ENCODE measurements at regions not wholly inside any gene's neighbourhood (a gene's known extent, or its start where the extent isn't known, plus 50 kb on each side); places are given as distances from the start of the nearest gene placed in this dataset.

GRCh38 chr14:34138175-34138574 is 187.3 kb upstream of the EGLN3 start:
- DNase-seq (ENCODE audit: low read depth in 1 of 2, low spot score in 1 of 2) (peak in 1 of 2 experiments; percentile 24), ATAC-seq (no peak; a peak in 1 of 6 replicates), FAIRE-seq (no peak)
- TF ChIP-seq GATA3 (IDR thresholded peaks at IDR 0.05; ENCODE audit: borderline replicate concordance): peak; percentile 32; the same call in 1 of the 2 replicates
- TF ChIP-seq, protein P1, sequence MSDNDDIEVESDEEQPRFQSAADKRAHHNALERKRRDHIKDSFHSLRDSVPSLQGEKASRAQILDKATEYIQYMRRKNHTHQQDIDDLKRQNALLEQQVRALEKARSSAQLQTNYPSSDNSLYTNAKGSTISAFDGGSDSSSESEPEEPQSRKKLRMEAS (IDR thresholded peaks at IDR 0.05): no peak
- Histone ChIP-seq H3K4me1 (peaks cover 14% of the 10 kb centered on the region), H3K4me2 (no peak overlapping the region), H3K9me3 (peaks cover 3% of the 10 kb centered on the region; the same call in 1 of the 3 replicates), H3K27ac (no peak overlapping the region), H3K4me3 (no peak overlapping the region)
- POLR2A ChIA-PET: no interaction called here
- CTCF ChIA-PET: interaction anchor here (0.9 to 1.2 kb wide), 2 partner anchors 25 to 39 kb away, joined by 3 to 4 read pairs; no protein-coding TSS in a partner anchor
- 45% methylated on average over 4 of the region's 4 CpGs for WGBS (ENCODE audit: missing lambda C conversion rate)

DNA sequence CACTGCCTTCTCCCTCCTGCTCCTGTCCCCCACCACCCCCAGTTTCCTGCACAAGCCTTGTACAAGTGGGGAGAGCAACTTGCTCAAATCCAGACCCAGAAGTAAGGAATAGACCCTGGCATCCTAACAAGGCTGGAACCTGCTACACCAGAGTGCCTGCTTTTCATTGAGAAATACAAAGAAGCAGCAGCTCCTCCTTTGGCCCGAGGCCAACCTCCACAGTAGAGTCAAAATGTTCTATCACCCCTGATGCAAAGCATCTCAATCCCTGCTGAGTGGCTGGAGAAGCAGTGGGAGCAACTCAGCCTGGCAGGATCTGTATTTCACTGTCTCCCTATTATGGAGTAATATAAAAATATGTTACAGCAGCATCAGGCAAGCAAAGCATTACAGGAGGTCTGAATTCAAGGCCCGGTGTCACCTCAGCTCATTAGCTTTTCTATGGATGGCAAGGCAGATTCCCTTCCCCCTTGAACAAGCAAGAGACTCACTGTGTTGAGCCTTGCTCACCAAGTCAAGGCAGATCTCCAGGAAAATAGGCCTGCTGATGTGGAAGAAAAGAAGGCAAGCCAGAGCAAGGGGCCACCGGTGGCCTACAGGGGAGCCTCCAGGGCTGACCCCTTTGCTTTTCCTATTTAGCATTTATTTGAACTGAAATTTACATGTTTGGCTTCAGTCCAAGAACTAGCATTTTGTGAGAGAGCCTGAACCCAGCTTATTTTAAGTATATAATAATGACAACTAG is 186.3 kb upstream of the EGLN3 start:
- ChIA-PET POLR2A (no interaction called here), CTCF (interaction anchor here (0.7 to 0.9 kb wide), 2 partner anchors 24 to 39 kb away, joined by 3 read pairs; no protein-coding TSS in a partner anchor)
- no peak overlapping the region for H3K27ac ChIP-seq
- ATAC-seq (no peak), DNase-seq (ENCODE audit: low read depth in 1 of 2, low spot score in 1 of 2) (no peak), FAIRE-seq (no peak)
- no peak for TF ChIP-seq NFE2L2 (conservative IDR thresholded peaks at IDR 0.05; ENCODE audit: low read length)
- no peak for TF ChIP-seq TP53 (CRISPR knock-in tag; IDR thresholded peaks at IDR 0.05)
- TF ChIP-seq, protein P2, sequence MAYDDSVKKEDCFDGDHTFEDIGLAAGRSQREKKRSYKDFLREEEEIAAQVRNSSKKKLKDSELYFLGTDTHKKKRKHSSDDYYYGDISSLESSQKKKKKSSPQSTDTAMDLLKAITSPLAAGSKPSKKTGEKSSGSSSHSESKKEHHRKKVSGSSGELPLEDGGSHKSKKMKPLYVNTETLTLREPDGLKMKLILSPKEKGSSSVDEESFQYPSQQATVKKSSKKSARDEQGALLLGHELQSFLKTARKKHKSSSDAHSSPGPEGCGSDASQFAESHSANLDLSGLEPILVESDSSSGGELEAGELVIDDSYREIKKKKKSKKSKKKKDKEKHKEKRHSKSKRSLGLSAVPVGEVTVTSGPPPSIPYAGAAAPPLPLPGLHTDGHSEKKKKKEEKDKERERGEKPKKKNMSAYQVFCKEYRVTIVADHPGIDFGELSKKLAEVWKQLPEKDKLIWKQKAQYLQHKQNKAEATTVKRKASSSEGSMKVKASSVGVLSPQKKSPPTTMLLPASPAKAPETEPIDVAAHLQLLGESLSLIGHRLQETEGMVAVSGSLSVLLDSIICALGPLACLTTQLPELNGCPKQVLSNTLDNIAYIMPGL (CRISPR knock-in tag; IDR thresholded peaks at IDR 0.05; ENCODE audit: borderline replicate concordance): no peak
- TF ChIP-seq HEYL (CRISPR knock-in tag; IDR thresholded peaks at IDR 0.05): no peak
- no peak for TF ChIP-seq SREBF2 (IDR thresholded peaks at IDR 0.05)
- TF ChIP-seq NPAS2 (CRISPR knock-in tag; IDR thresholded peaks at IDR 0.05; ENCODE audit: borderline replicate concordance): no peak
- H3K9me3 ChIP-seq: peaks cover under 1% of the 10 kb centered on the region; the same call in 1 of the 3 replicates
- peaks cover 14% of the 10 kb centered on the region for H3K4me1 ChIP-seq
- WGBS (ENCODE audit: missing lambda C conversion rate): 34% methylated on average over 3 of the region's 3 CpGs
- no peak overlapping the region for H3K4me2 ChIP-seq
- H3K4me3 ChIP-seq: no peak overlapping the region

DNA sequence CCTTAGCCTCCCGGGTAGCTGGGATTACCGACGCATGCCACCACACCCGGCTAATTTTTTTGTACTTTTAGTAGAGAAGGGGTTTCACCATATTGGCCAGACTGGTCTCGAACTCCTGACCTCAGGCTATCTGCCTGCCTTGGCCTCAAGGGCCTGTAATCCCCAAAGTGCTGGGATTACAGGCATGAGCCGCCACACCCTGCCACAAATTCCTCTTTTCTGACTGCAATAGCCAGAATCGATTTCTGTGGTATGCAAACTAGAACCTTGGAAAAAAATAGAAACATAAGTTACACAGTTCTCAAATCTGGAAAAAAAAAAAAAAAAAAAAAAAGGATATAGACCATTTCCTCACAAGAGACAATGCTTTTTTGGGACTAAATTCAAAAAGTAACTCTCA is 184.6 kb upstream of the EGLN3 start:
- DNase-seq (ENCODE audit: low read depth in 1 of 2, low spot score in 1 of 2) (no peak), FAIRE-seq (no peak), ATAC-seq (no peak)
- Histone ChIP-seq H3K4me3 (no peak overlapping the region), H3K4me2 (no peak overlapping the region), H3K4me1 (peaks cover 14% of the 10 kb centered on the region), H3K27ac (no peak overlapping the region), H3K9me3 (no peaks in the 10 kb centered on the region)
- POLR2A ChIA-PET: no interaction called here
- TF ChIP-seq ZNF302 (CRISPR knock-in tag; IDR thresholded peaks at IDR 0.05): no peak
- TF ChIP-seq EP300 (IDR thresholded peaks at IDR 0.05): no peak
- 66% methylated on average over 7 of the region's 7 CpGs for WGBS (ENCODE audit: missing lambda C conversion rate)
- CTCF ChIA-PET: no interaction called here

DNA sequence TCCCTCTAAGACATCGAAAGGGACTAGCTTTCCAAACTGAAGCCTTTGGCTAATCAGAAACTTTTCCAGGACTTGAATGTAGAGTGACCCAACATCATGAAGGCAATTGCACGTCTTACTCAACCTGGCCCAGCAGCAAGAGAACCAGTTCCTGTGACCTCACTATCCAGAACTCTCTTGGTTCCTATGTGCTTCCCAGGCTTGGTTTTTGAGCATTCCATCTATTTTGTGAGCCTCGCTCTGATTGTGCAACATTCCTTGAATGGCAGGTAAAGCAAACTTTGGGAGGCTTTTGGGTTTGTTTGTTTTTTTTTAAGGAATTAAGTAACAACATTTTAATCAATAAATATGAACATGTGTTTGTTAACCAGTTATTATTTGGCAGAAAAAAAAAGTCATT is 183.6 kb upstream of the EGLN3 start:
- Histone ChIP-seq H3K4me1 (peaks cover 5% of the 10 kb centered on the region), H3K4me3 (no peak overlapping the region), H3K27ac (no peak overlapping the region), H3K4me2 (no peak overlapping the region), H3K9me3 (no peaks in the 10 kb centered on the region)
- 85% methylated on average over 3 of the region's 3 CpGs for WGBS (ENCODE audit: missing lambda C conversion rate)
- DNase-seq (ENCODE audit: low read depth in 1 of 2, low spot score in 1 of 2): no peak
- no peak for FAIRE-seq
- CTCF ChIA-PET: no interaction called here
- POLR2A ChIA-PET: no interaction called here
- no peak for ATAC-seq
- TF ChIP-seq, protein P2 (CRISPR knock-in tag; IDR thresholded peaks at IDR 0.05; ENCODE audit: borderline replicate concordance): no peak
- TF ChIP-seq RFX5 (IDR thresholded peaks at IDR 0.05) (no peak), HOXA7 (CRISPR knock-in tag; IDR thresholded peaks at IDR 0.05) (no peak), HES2 (IDR thresholded peaks at IDR 0.05) (no peak), NR3C1 (IDR thresholded peaks at IDR 0.05) (no peak), CTCF (IDR thresholded peaks at IDR 0.05) (no peak), MAZ (IDR thresholded peaks at IDR 0.05; ENCODE audit: borderline replicate concordance, low read depth, low read length) (no peak), TP53 (CRISPR knock-in tag; IDR thresholded peaks at IDR 0.05) (no peak), CEBPB (IDR thresholded peaks at IDR 0.05) (no peak), POLR2A (IDR thresholded peaks at IDR 0.05; ENCODE audit: low read length) (no peak), HOXB5 (CRISPR knock-in tag; IDR thresholded peaks at IDR 0.05) (no peak), PHF8 (IDR thresholded peaks at IDR 0.05; ENCODE audit: borderline replicate concordance, low read depth) (no peak), E2F6 (IDR thresholded peaks at IDR 0.05; ENCODE audit: borderline replicate concordance, low read depth) (no peak), ATOH8 (CRISPR knock-in tag; IDR thresholded peaks at IDR 0.05; ENCODE audit: low read depth) (no peak)
- TF ChIP-seq, protein P1 (IDR thresholded peaks at IDR 0.05): no peak
